B cell (primary cell): ENCODE measurements at regions not wholly inside any gene's neighbourhood (a gene's known extent, or its start where the extent isn't known, plus 50 kb on each side); places are given as distances from the start of the nearest gene placed in this dataset.

Experiments used
- ATAC-seq: fragments of 200-7000 bp; cut with Tn5 transposase; one replicate; pipeline ENCODE4 v1.10.0; 2021; ENCODE audit warnings: low read depth, mild to moderate bottlenecking, moderate number of reproducible peaks, moderate library complexity
- CTCF ChIA-PET: fragments of 350-600 bp; sonication (Branson Sonifier 250); formaldehyde crosslinking; loops from one replicate; lab custom pipeline; 2021; ENCODE audit warnings: antibody characterized with exemption, inconsistent platforms; lab: Charles Lee
- POLR2A ChIA-PET: fragments of 350-600 bp; sonication (Branson Sonifier 250); formaldehyde crosslinking; loops from one replicate; lab custom pipeline; 2021; ENCODE audit warnings: antibody characterized with exemption; lab: Charles Lee
- DNase-seq: peaks from one replicate; pipeline ENCODE4 v3.0.0; 2013
- H2AFZ ChIP-seq: 2 replicates; pipeline ENCODE4 v1.6.1; 2012; ENCODE audit warnings: mild to moderate bottlenecking, low read depth, low read length; ENCODE audit not compliant: insufficient read depth, poor library complexity, severe bottlenecking
- H3K27ac ChIP-seq, 2 donors: 1 replicate in 1 of 2; 2 replicates in 1 of 2; pipeline ENCODE4 v1.5.1; 2012 to 2013; ENCODE audit warnings: low read length in 2 of 2, mild to moderate bottlenecking in 2 of 2, moderate library complexity in 1 of 2
- H3K27me3 ChIP-seq, 4 experiments: fragments of 200-600 bp in 1 of 4; sonication (generic) in 1 of 4; replicated peaks in 1 of 4; 1 replicate in 2 of 4; 2 replicates in 2 of 4; pipeline versions ENCODE4 v1.6.1 to v1.7.0; 2013 to 2016; ENCODE audit warnings: low read length in 3 of 4, mild to moderate bottlenecking in 2 of 4, mixed read lengths in 1 of 4, moderate library complexity in 1 of 4; ENCODE audit not compliant: insufficient read depth in 4 of 4, control insufficient read depth in 3 of 4; ENCODE audit errors: control extremely low read depth in 1 of 4
- H3K36me3 ChIP-seq, 2 experiments: replicated peaks in 1 of 2; 1 replicate in 1 of 2; 2 replicates in 1 of 2; pipeline versions ENCODE4 v1.6.1 to v1.7.1; 2013; ENCODE audit warnings: low read length in 1 of 2; ENCODE audit not compliant: insufficient read depth in 2 of 2, control insufficient read depth in 1 of 2; ENCODE audit errors: control extremely low read depth in 1 of 2, extremely low read depth in 1 of 2
- H3K4me1 ChIP-seq, 2 donors: fragments of 200-600 bp in 1 of 2; sonication (generic) in 1 of 2; 1 replicate in 1 of 2; 2 replicates in 1 of 2; pipeline versions ENCODE4 v1.5.1 to v1.6.1; 2013 to 2017; ENCODE audit warnings: low read length in 2 of 2; ENCODE audit not compliant: control insufficient read depth in 2 of 2, insufficient read depth in 2 of 2
- H3K4me2 ChIP-seq: replicated peaks from 2 replicates; pipeline ENCODE3; 2012; ENCODE audit warnings: mild to moderate bottlenecking, low read depth, low read length; ENCODE audit not compliant: poor library complexity, severe bottlenecking
- H3K4me3 ChIP-seq, 5 experiments: fragments of 200-600 bp in 1 of 5; sonication (generic) in 1 of 5; 1 replicate in 3 of 5; 2 replicates in 2 of 5; pipeline versions ENCODE4 v1.5.1 to v1.7.0; 2011 to 2016; ENCODE audit warnings: low read length in 4 of 5, mild to moderate bottlenecking in 4 of 5, low read depth in 2 of 5, control low read depth in 1 of 5, moderate library complexity in 1 of 5; ENCODE audit not compliant: insufficient read depth in 1 of 5; ENCODE audit errors: control extremely low read depth in 1 of 5, extremely low read depth in 1 of 5
- H3K79me2 ChIP-seq: fragments of 200-600 bp; sonication (generic); one replicate; pipeline ENCODE4 v1.6.0; 2016; ENCODE audit warnings: low read length; ENCODE audit not compliant: control insufficient read depth, insufficient read depth
- H3K9ac ChIP-seq: fragments of 200-600 bp; sonication (generic); 2 replicates; pipeline ENCODE4 v1.6.1; 2017; ENCODE audit warnings: mild to moderate bottlenecking, low read length, moderate library complexity
- H3K9me3 ChIP-seq, 3 donors: one replicate each; pipeline versions ENCODE4 v1.6.1 to v1.7.1; 2013; ENCODE audit warnings: low read length in 2 of 3; ENCODE audit not compliant: control insufficient read depth in 2 of 3, insufficient read depth in 1 of 3; ENCODE audit errors: control extremely low read depth in 1 of 3
- H4K20me1 ChIP-seq: 2 replicates; pipeline ENCODE4 v1.6.0; 2012; ENCODE audit warnings: mild to moderate bottlenecking, low read length; ENCODE audit not compliant: insufficient read depth, control insufficient read depth, poor library complexity, severe bottlenecking
- H3K27ac Mint-ChIP-seq: one replicate; pipeline ENCODE4 v1.8.0; 2021; ENCODE audit warnings: mixed read lengths
- H3K27me3 Mint-ChIP-seq: one replicate; pipeline ENCODE4 v1.8.0; 2021; ENCODE audit warnings: mixed read lengths
- H3K4me1 Mint-ChIP-seq: one replicate; pipeline ENCODE4 v1.8.0; 2021; ENCODE audit warnings: mixed read lengths
- H3K4me3 Mint-ChIP-seq: one replicate; pipeline ENCODE4 v1.8.0; 2021; ENCODE audit warnings: mixed read lengths
- H3K9me3 Mint-ChIP-seq: one replicate; pipeline ENCODE4 v1.8.0; 2022; ENCODE audit warnings: mixed read lengths; ENCODE audit not compliant: insufficient read depth
- CTCF ChIP-seq: fragments of 200-600 bp; IDR thresholded peaks from one replicate; pipeline ENCODE4 v1.8.0; 2022; ENCODE audit warnings: antibody characterized with exemption, mild to moderate bottlenecking
- EZH2 ChIP-seq: IDR thresholded peaks from 2 replicates; pipeline ENCODE4 v1.6.1; 2012; ENCODE audit warnings: borderline replicate concordance, low read depth, mild to moderate bottlenecking, moderate library complexity, low read length; ENCODE audit not compliant: insufficient read depth, poor library complexity, severe bottlenecking
- WGBS: methylation state at CpG from one replicate; pipeline ENCODE4 v1.1.5; 2013; ENCODE audit warnings: missing lambda C conversion rate; ENCODE audit not compliant: insufficient coverage; 5-methylcytosine and 5-hydroxymethylcytosine counted together
- intact Hi-C: fragments of 100-400 bp; cut with micrococcal nuclease; formaldehyde crosslinking; loops from one replicate; pipeline ENCODE4 v1.10.0; 2022

- Histone ChIP-seq H3K27ac (no peak overlapping the region), H3K27me3 (no peaks in the 10 kb centered on the region), H3K36me3 (no peaks in the 10 kb centered on the region), H3K9me3 (no peaks in the 10 kb centered on the region), H3K4me2 (no peak overlapping the region), H3K9ac (no peak overlapping the region), H3K4me1 (no peaks in the 10 kb centered on the region), H3K4me3 (no peak overlapping the region), H2AFZ (no peak overlapping the region), H4K20me1 (no peaks in the 10 kb centered on the region), H3K79me2 (no peaks in the 10 kb centered on the region)
- TF ChIP-seq EZH2: no peak
- no peak for TF ChIP-seq CTCF
- Mint-ChIP-seq H3K9me3 (no peaks in the 10 kb centered on the region), H3K27me3 (peaks cover 7% of the 10 kb centered on the region), H3K27ac (no peak overlapping the region), H3K4me1 (no peaks in the 10 kb centered on the region), H3K4me3 (no peak overlapping the region)
- ATAC-seq (no peak), DNase-seq (no peak)
- POLR2A ChIA-PET: no interaction called here
- WGBS: no CpG with 5 or more reads among the region's 2 CpGs
- intact Hi-C loops: no loop called here
- CTCF ChIA-PET: no interaction called here
Measured at GRCh38 chr1:181896824-181897223, 164.7 kb downstream of the ZNF648 start.

DNA sequence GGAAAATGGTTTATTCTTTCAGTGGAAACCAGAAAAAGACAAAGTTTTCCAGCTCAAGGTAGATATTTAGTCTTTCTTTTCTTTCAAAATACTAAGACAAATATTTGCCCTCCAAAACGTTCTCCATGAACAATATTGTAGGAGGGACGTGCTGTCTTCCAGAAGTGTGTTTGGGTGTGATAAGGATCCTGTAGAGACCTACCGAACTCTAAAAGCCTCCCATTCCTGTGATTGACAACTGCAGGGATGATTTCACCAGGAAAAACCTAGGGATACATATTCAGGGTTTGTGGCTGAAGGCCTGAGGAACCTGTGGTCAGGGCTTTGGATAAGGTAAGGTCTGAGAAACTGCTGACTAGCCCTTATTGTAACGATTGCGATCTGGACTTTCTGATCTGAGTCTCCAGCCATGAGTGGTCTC is 167.1 kb downstream of the ZNF648 start:
- no peak overlapping the region for H3K9ac ChIP-seq
- H3K4me2 ChIP-seq: no peak overlapping the region
- intact Hi-C loops: no loop called here
- Mint-ChIP-seq H3K4me3 (no peak overlapping the region), H3K9me3 (no peaks in the 10 kb centered on the region), H3K27me3 (no peaks in the 10 kb centered on the region), H3K4me1 (no peaks in the 10 kb centered on the region), H3K27ac (no peak overlapping the region)
- no peak overlapping the region for H3K27ac ChIP-seq
- DNase-seq: no peak
- H3K36me3 ChIP-seq: no peaks in the 10 kb centered on the region
- H4K20me1 ChIP-seq: no peaks in the 10 kb centered on the region
- TF ChIP-seq EZH2 (no peak), CTCF (no peak)
- H3K27me3 ChIP-seq: no peaks in the 10 kb centered on the region
- ChIA-PET POLR2A (no interaction called here), CTCF (no interaction called here)
- no peaks in the 10 kb centered on the region for H3K79me2 ChIP-seq
- no peaks in the 10 kb centered on the region for H3K4me1 ChIP-seq
- no peak for ATAC-seq
- peaks cover 0 to 3% (median 0%) of the 10 kb centered on the region in 3 donors for H3K9me3 ChIP-seq
- H2AFZ ChIP-seq: no peak overlapping the region
- WGBS: 80% methylated on average over 4 of the region's 5 CpGs
- no peak overlapping the region for H3K4me3 ChIP-seq
